PC-9 (cell line): ENCODE measurements at regions not wholly inside any gene's neighbourhood (a gene's known extent, or its start where the extent isn't known, plus 50 kb on each side); places are given as distances from the start of the nearest gene placed in this dataset.
A peak's percentile ranks its signal among the peaks of the same experiment; 100 is the strongest.

Source experiments
- BruUV-seq: library from RNA; stranded (reverse); fragments of 400-500 nt; replicated peaks from 2 replicates; lab custom pipeline; 2021; lab: Mats Ljungman, UMichigan
- CTCF ChIA-PET: fragments of 300-600 bp; sonication (Branson Sonifier 250); formaldehyde crosslinking; loops from one replicate; lab custom pipeline; 2022; ENCODE audit warnings: antibody characterized with exemption; lab: Charles Lee
- POLR2A ChIA-PET: fragments of 300-600 bp; sonication (Branson Sonifier 250); formaldehyde crosslinking; loops from one replicate; lab custom pipeline; 2022; ENCODE audit warnings: antibody characterized with exemption; ENCODE audit not compliant: unreplicated experiment; lab: Charles Lee
- DNase-seq, 2 experiments: peaks; one replicate each; pipeline versions ENCODE4 v3.0.0 to v3.0.0-alpha.2; 2015 to 2022; ENCODE audit warnings: mixed read lengths in 1 of 2
- H2AFZ ChIP-seq: fragments of 200-600 bp; sonication (generic); 2 replicates; pipeline ENCODE4 v1.8.1; 2017; ENCODE audit warnings: antibody characterized with exemption
- H3F3A ChIP-seq: fragments of 200-600 bp; sonication (generic); 2 replicates; pipeline ENCODE4 v1.8.1; 2017; ENCODE audit warnings: antibody characterized with exemption, mild to moderate bottlenecking, low read depth; ENCODE audit not compliant: insufficient read depth
- H3K27ac ChIP-seq: fragments of 200-600 bp; sonication (generic); 2 replicates; pipeline ENCODE4 v1.6.1; 2016; ENCODE audit warnings: mixed run types
- H3K27me3 ChIP-seq: fragments of 200-600 bp; sonication (generic); 2 replicates; pipeline ENCODE4 v1.6.1; 2016; ENCODE audit warnings: low read depth, mixed run types; ENCODE audit not compliant: insufficient read depth
- H3K36me3 ChIP-seq: fragments of 200-600 bp; sonication (generic); 2 replicates; pipeline ENCODE4 v1.6.1; 2016; ENCODE audit warnings: low read depth, mixed run types
- H3K4me1 ChIP-seq: fragments of 200-600 bp; sonication (generic); replicated peaks from 2 replicates; pipeline ENCODE4 v1.6.1; 2016; ENCODE audit warnings: mixed run types; ENCODE audit not compliant: insufficient read depth
- H3K4me2 ChIP-seq: fragments of 200-600 bp; sonication (generic); 2 replicates; pipeline ENCODE4 v1.6.1; 2017; ENCODE audit warnings: mixed run types
- H3K4me3 ChIP-seq: fragments of 200-600 bp; sonication (generic); 2 replicates; pipeline ENCODE4 v1.6.1; 2016; ENCODE audit warnings: mixed run types
- H3K79me2 ChIP-seq: fragments of 200-600 bp; sonication (generic); 2 replicates; pipeline ENCODE4 v1.6.1; 2017; ENCODE audit warnings: low read depth, mixed run types
- H3K9me2 ChIP-seq: fragments of 200-600 bp; sonication (generic); 2 replicates; pipeline ENCODE4 v1.8.1; 2017; ENCODE audit warnings: mild to moderate bottlenecking; ENCODE audit not compliant: insufficient read depth
- H3K9me3 ChIP-seq: fragments of 200-600 bp; sonication (generic); 2 replicates; pipeline ENCODE4 v1.8.1; 2016; ENCODE audit warnings: low read depth; ENCODE audit not compliant: insufficient read depth
- H4K20me1 ChIP-seq: fragments of 200-600 bp; sonication (generic); 2 replicates; pipeline ENCODE4 v1.8.1; 2017; ENCODE audit not compliant: insufficient read depth
- CTCF ChIP-seq: fragments of 200-600 bp; sonication (generic); conservative IDR thresholded peaks from 2 replicates; pipeline ENCODE4 v1.6.1; 2017; ENCODE audit warnings: mixed run types, antibody characterized with exemption, mild to moderate bottlenecking, moderate library complexity
- EZH2 ChIP-seq: fragments of 200-600 bp; sonication (generic); IDR thresholded peaks from 2 replicates; pipeline ENCODE4 v1.8.0; 2017; ENCODE audit warnings: antibody characterized with exemption, low read depth
- intact Hi-C: fragments of 100-400 bp; cut with micrococcal nuclease; formaldehyde crosslinking; loops from one replicate; pipeline ENCODE4 v1.10.0; 2022; ENCODE audit not compliant: unreplicated experiment

- DNase-seq: no peak
- peaks cover 6% of the 10 kb centered on the region; the same call in 1 of the 2 replicates for H3F3A ChIP-seq
- no peaks in the 10 kb centered on the region for H3K79me2 ChIP-seq
- H3K27ac ChIP-seq: no peak overlapping the region
- no peaks in the 10 kb centered on the region; the same call in 1 of the 2 replicates for H3K9me2 ChIP-seq
- no peaks in the 10 kb centered on the region for H4K20me1 ChIP-seq
- no peak overlapping the region for H3K4me2 ChIP-seq
- no peak overlapping the region for H3K4me3 ChIP-seq
- H2AFZ ChIP-seq: no peak overlapping the region
- intact Hi-C loops: no loop called here
- peaks cover 14% of the 10 kb centered on the region; the same call in 1 of the 2 replicates for H3K4me1 ChIP-seq
- TF ChIP-seq EZH2: no peak
- no peak for TF ChIP-seq CTCF
- no peaks in the 10 kb centered on the region for H3K36me3 ChIP-seq
- ChIA-PET CTCF (no interaction called here), POLR2A (no interaction called here)
- H3K27me3 ChIP-seq: no peaks in the 10 kb centered on the region
- no peaks in the 10 kb centered on the region for H3K9me3 ChIP-seq
- no TSS peak for BruUV-seq
Observed at GRCh38 chr15:96067677-96068076, 262.8 kb upstream of the NR2F2 start.

GRCh38 chr15:96068897-96069296 lies 261.6 kb upstream of the NR2F2 start:
- ChIA-PET CTCF (no interaction called here), POLR2A (no interaction called here)
- TF ChIP-seq EZH2 (no peak), CTCF (no peak)
- H3K9me3 ChIP-seq: no peaks in the 10 kb centered on the region
- no peaks in the 10 kb centered on the region for H3K36me3 ChIP-seq
- no peaks in the 10 kb centered on the region; the same call in 1 of the 2 replicates for H3K9me2 ChIP-seq
- H3K4me3 ChIP-seq: no peak overlapping the region
- H3K4me1 ChIP-seq: peaks cover 13% of the 10 kb centered on the region; the same call in 1 of the 2 replicates
- intact Hi-C loops: no loop called here
- H3K79me2 ChIP-seq: no peaks in the 10 kb centered on the region
- no TSS peak for BruUV-seq
- no peaks in the 10 kb centered on the region for H4K20me1 ChIP-seq
- H3K4me2 ChIP-seq: no peak overlapping the region
- no peak overlapping the region for H3K27ac ChIP-seq
- H2AFZ ChIP-seq: no peak overlapping the region
- no peak for DNase-seq
- H3K27me3 ChIP-seq: no peaks in the 10 kb centered on the region
- peaks cover 6% of the 10 kb centered on the region; the same call in 1 of the 2 replicates for H3F3A ChIP-seq

- Histone ChIP-seq H3K4me2 (peak overlapping the region; percentile 8; the same call in 1 of the 2 replicates), H3K9me2 (no peaks in the 10 kb centered on the region; the same call in 1 of the 2 replicates), H2AFZ (peak overlapping the region; percentile 59; the same call in 1 of the 2 replicates), H4K20me1 (no peaks in the 10 kb centered on the region), H3K79me2 (no peaks in the 10 kb centered on the region), H3K9me3 (no peaks in the 10 kb centered on the region), H3K4me3 (no peak overlapping the region), H3K27me3 (no peaks in the 10 kb centered on the region), H3F3A (peaks cover 6% of the 10 kb centered on the region; the same call in 1 of the 2 replicates), H3K36me3 (no peaks in the 10 kb centered on the region), H3K4me1 (no peaks in the 10 kb centered on the region), H3K27ac (no peak overlapping the region)
- DNase-seq: peak; percentile 40 to 58
- POLR2A ChIA-PET: interaction anchor here (0.6 to 0.7 kb wide), 3 partner anchors 143 to 256 kb away, joined by 3 to 5 read pairs (median 4); no protein-coding TSS in a partner anchor
- no TSS peak for BruUV-seq
- TF ChIP-seq EZH2 (no peak), CTCF (no peak)
- CTCF ChIA-PET: interaction anchor here (0.5 kb wide), 1 partner anchor 18 kb away, joined by 5 read pairs; no protein-coding TSS in a partner anchor
- intact Hi-C loops: loop anchor here (1.0 kb wide), 1 partner anchor 256 kb away; no protein-coding TSS in a partner anchor
Observed at GRCh38 chr15:96070636-96071035, 259.9 kb upstream of the NR2F2 start.
